GM12878 (cell line): ENCODE measurements at regions not wholly inside any gene's neighbourhood (a gene's known extent, or its start where the extent isn't known, plus 50 kb on each side); places are given as distances from the start of the nearest gene placed in this dataset.

Experiments used
- BHLHE40 ChIP-seq, 2 experiments: fragments of 450-650 bp in 1 of 2; IDR thresholded peaks; 2 replicates each; pipeline ENCODE4 v1.6.1; 2011 to 2017; ENCODE audit warnings: low read depth in 2 of 2, borderline replicate concordance in 1 of 2, improper control_type of control experiment in 1 of 2, low read length in 1 of 2, mild to moderate bottlenecking in 1 of 2
- CREB1 ChIP-seq: IDR thresholded peaks from 2 replicates; pipeline ENCODE4 v1.6.1; 2012; ENCODE audit warnings: low read depth, mild to moderate bottlenecking, inconsistent platforms
- EGR1 ChIP-seq, 2 experiments: IDR thresholded peaks; 1 replicate in 1 of 2; 2 replicates in 1 of 2; pipeline ENCODE4 v1.6.1; 2011 to 2012; ENCODE audit warnings: low read depth in 2 of 2, low read length in 2 of 2, borderline replicate concordance in 1 of 2, mild to moderate bottlenecking in 1 of 2, moderate library complexity in 1 of 2
- EZH2 ChIP-seq: IDR thresholded peaks from 2 replicates; pipeline ENCODE4 v1.6.1; 2012; ENCODE audit warnings: low read depth, mild to moderate bottlenecking, control low read depth, inconsistent platforms, low read length, borderline replicate concordance; ENCODE audit not compliant: control insufficient read depth
- YBX1 ChIP-seq: fragments of 450-650 bp; IDR thresholded peaks from 2 replicates; pipeline ENCODE4 v1.6.1; 2016; ENCODE audit warnings: antibody characterized with exemption
- ZNF207 ChIP-seq: fragments of 450-650 bp; IDR thresholded peaks from 2 replicates; pipeline ENCODE4 v1.6.1; 2014; ENCODE audit warnings: antibody characterized with exemption, mild to moderate bottlenecking, borderline replicate concordance
- TF ChIP-seq, protein P1 (sequence below), 3 experiments: IDR thresholded peaks in 2 of 3; conservative IDR thresholded peaks in 1 of 3; 2 replicates each; pipeline ENCODE4 v1.5.1; 2011; ENCODE audit warnings: low read depth in 3 of 3, low read length in 3 of 3, mild to moderate bottlenecking in 3 of 3, control low read depth in 2 of 3, moderate library complexity in 2 of 3, inconsistent platforms in 1 of 3, mixed read lengths in 1 of 3; ENCODE audit not compliant: control insufficient read depth in 2 of 3, insufficient read depth in 1 of 3; ENCODE audit errors: extremely low read depth in 1 of 3

DNA sequence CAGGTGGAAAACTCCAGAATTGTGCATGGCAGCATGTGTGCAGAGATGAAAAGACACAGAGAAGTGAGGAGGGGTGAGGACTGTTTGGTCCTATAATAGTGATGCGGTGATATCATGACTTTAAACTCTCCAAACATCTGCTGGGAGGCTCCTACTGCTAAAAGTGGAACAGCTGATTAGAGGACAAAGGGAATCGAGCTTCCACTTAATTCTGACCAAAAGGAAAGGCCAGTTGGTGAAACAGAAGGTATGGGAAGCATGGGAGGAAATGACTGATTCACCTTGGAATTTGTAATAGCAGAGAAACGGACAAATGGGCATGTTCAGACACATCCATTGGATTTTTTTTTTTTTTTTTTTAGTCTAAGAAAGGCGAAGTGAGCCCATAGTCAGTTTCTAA lies 67.5 kb upstream of the MAMDC2 start:
- TF ChIP-seq BHLHE40 (IDR thresholded peaks at IDR 0.05; ENCODE audit: borderline replicate concordance in 1 of 2, low read depth in 2 of 2, low read length in 1 of 2) (no peak), EGR1 (IDR thresholded peaks at IDR 0.05; ENCODE audit: borderline replicate concordance in 1 of 2, low read depth in 2 of 2, low read length in 2 of 2) (no peak), ZNF207 (no peak), CREB1 (no peak), EZH2 (no peak), YBX1 (no peak)
- TF ChIP-seq, protein P1, sequence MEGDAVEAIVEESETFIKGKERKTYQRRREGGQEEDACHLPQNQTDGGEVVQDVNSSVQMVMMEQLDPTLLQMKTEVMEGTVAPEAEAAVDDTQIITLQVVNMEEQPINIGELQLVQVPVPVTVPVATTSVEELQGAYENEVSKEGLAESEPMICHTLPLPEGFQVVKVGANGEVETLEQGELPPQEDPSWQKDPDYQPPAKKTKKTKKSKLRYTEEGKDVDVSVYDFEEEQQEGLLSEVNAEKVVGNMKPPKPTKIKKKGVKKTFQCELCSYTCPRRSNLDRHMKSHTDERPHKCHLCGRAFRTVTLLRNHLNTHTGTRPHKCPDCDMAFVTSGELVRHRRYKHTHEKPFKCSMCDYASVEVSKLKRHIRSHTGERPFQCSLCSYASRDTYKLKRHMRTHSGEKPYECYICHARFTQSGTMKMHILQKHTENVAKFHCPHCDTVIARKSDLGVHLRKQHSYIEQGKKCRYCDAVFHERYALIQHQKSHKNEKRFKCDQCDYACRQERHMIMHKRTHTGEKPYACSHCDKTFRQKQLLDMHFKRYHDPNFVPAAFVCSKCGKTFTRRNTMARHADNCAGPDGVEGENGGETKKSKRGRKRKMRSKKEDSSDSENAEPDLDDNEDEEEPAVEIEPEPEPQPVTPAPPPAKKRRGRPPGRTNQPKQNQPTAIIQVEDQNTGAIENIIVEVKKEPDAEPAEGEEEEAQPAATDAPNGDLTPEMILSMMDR (IDR thresholded peaks at IDR 0.05 in 2 of 3, conservative IDR thresholded peaks at IDR 0.05 in 1 of 3; ENCODE audit: control insufficient read depth in 2 of 3, extremely low read depth in 1 of 3, insufficient read depth in 1 of 3, low read depth in 3 of 3, low read length in 3 of 3) = no peak
